ENCODE measurements at regions not wholly inside any gene's neighbourhood (a gene's known extent, or its start where the extent isn't known, plus 50 kb on each side); places are given as distances from the start of the nearest gene placed in this dataset.

- no peak for DNase-seq
Observed at GRCh38 chr1:83561346-83561745, 437.6 kb downstream of the TTLL7 start.

GRCh38 chr1:83559129-83559840 lies 439.6 kb downstream of the TTLL7 start:
- no peak for DNase-seq

- DNase-seq = no peak
Observed at GRCh38 chr1:83555871-83556270, 443.1 kb downstream of the TTLL7 start.

GRCh38 chr1:83554174-83554573 lies 444.8 kb downstream of the TTLL7 start:
- DNase-seq = no peak

- no peak for DNase-seq
Observed at GRCh38 chr1:83552820-83553219, 446.1 kb downstream of the TTLL7 start.

GRCh38 chr1:83548311-83548710 lies 450.6 kb downstream of the TTLL7 start:
- no peak for DNase-seq

GRCh38 chr1:83547901-83548300 lies 451.0 kb downstream of the TTLL7 start:
- no peak for DNase-seq

- no peak for DNase-seq
Observed at GRCh38 chr1:83546874-83547273, 452.1 kb downstream of the TTLL7 start.

GRCh38 chr1:83545066-83545862 lies 453.7 kb downstream of the TTLL7 start:
- DNase-seq = no peak

GRCh38 chr1:83543222-83543973 lies 455.5 kb downstream of the TTLL7 start:
- DNase-seq = no peak

GRCh38 chr1:83531521-83532309 lies 467.2 kb downstream of the TTLL7 start:
- DNase-seq = no peak

- no peak for DNase-seq
Observed at GRCh38 chr1:83530506-83530905, 468.4 kb downstream of the TTLL7 start.

GRCh38 chr1:83527987-83528386 lies 470.9 kb downstream of the TTLL7 start:
- DNase-seq = no peak

GRCh38 chr1:83520797-83521196 lies 478.1 kb downstream of the TTLL7 start:
- DNase-seq = no peak

GRCh38 chr1:83516369-83516768 lies 482.6 kb downstream of the TTLL7 start:
- no peak for DNase-seq

GRCh38 chr1:83515578-83516154 lies 483.3 kb downstream of the TTLL7 start:
- DNase-seq = no peak

GRCh38 chr1:83512373-83513193 lies 486.3 kb downstream of the TTLL7 start:
- no peak for DNase-seq

GRCh38 chr1:83511146-83511726 lies 487.7 kb downstream of the TTLL7 start:
- no peak for DNase-seq

GRCh38 chr1:83509301-83509781 lies 489.6 kb downstream of the TTLL7 start:
- DNase-seq = no peak

GRCh38 chr1:83508485-83509151 lies 490.3 kb downstream of the TTLL7 start:
- DNase-seq = no peak

Data from hematopoietic multipotent progenitor cell treated with erythropoietin and hydrocortisone succinate and interleukin-3 and kit ligand, for 8 days (in vitro differentiated cells).